H9 (cell line): ENCODE measurements at regions not wholly inside any gene's neighbourhood (a gene's known extent, or its start where the extent isn't known, plus 50 kb on each side); places are given as distances from the start of the nearest gene placed in this dataset.

Source experiments
- DNase-seq: peaks from one replicate; pipeline ENCODE4 v3.0.0-alpha.2; 2017
- H2AFZ ChIP-seq: one replicate; pipeline ENCODE4 v1.6.1; 2013; ENCODE audit warnings: mild to moderate bottlenecking, low read length, control low read depth, moderate library complexity
- H2AK5ac ChIP-seq: 2 replicates; pipeline ENCODE4 v1.6.1; 2013; ENCODE audit warnings: low read length, control low read depth, mixed read lengths; ENCODE audit not compliant: insufficient read length
- H2BK120ac ChIP-seq: one replicate; pipeline ENCODE4 v1.6.1; 2013; ENCODE audit warnings: low read depth, mild to moderate bottlenecking, low read length, control low read depth, inconsistent platforms; ENCODE audit not compliant: poor library complexity, severe bottlenecking
- H2BK12ac ChIP-seq: 2 replicates; pipeline ENCODE4 v1.6.1; 2013; ENCODE audit warnings: low read length, control low read depth, mixed read lengths, low read depth; ENCODE audit not compliant: insufficient read length
- H2BK15ac ChIP-seq: 2 replicates; pipeline ENCODE4 v1.6.1; 2013; ENCODE audit warnings: low read depth, low read length, control low read depth
- H2BK20ac ChIP-seq: one replicate; pipeline ENCODE4 v1.6.1; 2013; ENCODE audit warnings: low read depth, mild to moderate bottlenecking, low read length, control low read depth, inconsistent platforms; ENCODE audit not compliant: poor library complexity, severe bottlenecking
- H2BK5ac ChIP-seq: 2 replicates; pipeline ENCODE4 v1.6.1; 2013; ENCODE audit warnings: low read length, control low read depth, mixed read lengths; ENCODE audit not compliant: insufficient read length
- H3K14ac ChIP-seq: 2 replicates; pipeline ENCODE4 v1.6.1; 2013; ENCODE audit warnings: low read length, control low read depth; ENCODE audit not compliant: insufficient read depth
- H3K18ac ChIP-seq: 2 replicates; pipeline ENCODE4 v1.6.1; 2013; ENCODE audit warnings: low read depth, mild to moderate bottlenecking, mixed read lengths, low read length, control low read depth; ENCODE audit not compliant: insufficient read length
- H3K23ac ChIP-seq: 2 replicates; pipeline ENCODE4 v1.6.1; 2013; ENCODE audit warnings: low read length, control low read depth, mixed read lengths, low read depth; ENCODE audit not compliant: insufficient read length
- H3K23me2 ChIP-seq: 2 replicates; pipeline ENCODE4 v1.6.1; 2013; ENCODE audit warnings: low read depth, mild to moderate bottlenecking, mixed read lengths, low read length, control low read depth; ENCODE audit not compliant: insufficient read length, poor library complexity, severe bottlenecking
- H3K27ac ChIP-seq: 2 replicates; pipeline ENCODE4 v1.5.1; 2013; ENCODE audit warnings: low read length, control low read depth, mixed read lengths, low read depth; ENCODE audit not compliant: insufficient read length
- H3K27me3 ChIP-seq: 2 replicates; pipeline ENCODE4 v1.6.1; 2013; ENCODE audit warnings: low read length, control low read depth, inconsistent platforms; ENCODE audit not compliant: insufficient read depth
- H3K4ac ChIP-seq: 2 replicates; pipeline ENCODE4 v1.6.1; 2013; ENCODE audit warnings: low read depth, mild to moderate bottlenecking, control low read depth, inconsistent platforms, low read length, moderate library complexity
- H3K4me1 ChIP-seq: 2 replicates; pipeline ENCODE4 v1.6.1; 2013; ENCODE audit warnings: low read length, control low read depth, inconsistent platforms; ENCODE audit not compliant: insufficient read depth
- H3K4me2 ChIP-seq: 2 replicates; pipeline ENCODE4 v1.6.1; 2013; ENCODE audit warnings: low read length, control low read depth, mixed read lengths; ENCODE audit not compliant: insufficient read length, insufficient read depth
- H3K56ac ChIP-seq: 2 replicates; pipeline ENCODE4 v1.6.1; 2013; ENCODE audit warnings: low read depth, mild to moderate bottlenecking, mixed read lengths, low read length, control low read depth; ENCODE audit not compliant: insufficient read length
- H3K79me1 ChIP-seq: 2 replicates; pipeline ENCODE4 v1.6.1; 2013; ENCODE audit warnings: low read depth, mild to moderate bottlenecking, moderate library complexity, low read length, control low read depth, inconsistent platforms; ENCODE audit not compliant: insufficient read depth, poor library complexity, severe bottlenecking
- H3K79me2 ChIP-seq: 2 replicates; pipeline ENCODE4 v1.6.1; 2013; ENCODE audit warnings: low read length, control low read depth, inconsistent platforms; ENCODE audit not compliant: insufficient read depth
- H3K9ac ChIP-seq: 2 replicates; pipeline ENCODE4 v1.6.1; 2013; ENCODE audit warnings: low read length, control low read depth, mixed read lengths; ENCODE audit not compliant: insufficient read length; ENCODE audit errors: extremely low read depth
- H3K9me3 ChIP-seq: one replicate; pipeline ENCODE4 v1.6.1; 2013; ENCODE audit warnings: low read depth, low read length, inconsistent platforms; ENCODE audit not compliant: control insufficient read depth
- H3T11ph ChIP-seq: one replicate; pipeline ENCODE4 v1.6.1; 2013; ENCODE audit warnings: mild to moderate bottlenecking, low read length, control low read depth, inconsistent platforms
- H4K20me1 ChIP-seq: one replicate; pipeline ENCODE4 v1.6.1; 2013; ENCODE audit not compliant: control insufficient read depth, insufficient read length, insufficient read depth
- H4K5ac ChIP-seq: 2 replicates; pipeline ENCODE4 v1.6.1; 2013; ENCODE audit warnings: low read depth, mild to moderate bottlenecking, mixed read lengths, low read length, control low read depth; ENCODE audit not compliant: insufficient read length
- H4K8ac ChIP-seq: replicated peaks from 2 replicates; pipeline ENCODE4 v1.6.1; 2013; ENCODE audit warnings: low read length, control low read depth, mixed read lengths, low read depth; ENCODE audit not compliant: insufficient read length
- H4K91ac ChIP-seq: 2 replicates; pipeline ENCODE4 v1.6.1; 2013; ENCODE audit warnings: low read depth, mild to moderate bottlenecking, moderate library complexity, mixed read lengths, low read length, control low read depth; ENCODE audit not compliant: insufficient read length
- H3K27ac Mint-ChIP-seq, 3 experiments: 2 replicates in 2 of 3; 3 replicates in 1 of 3; pipeline ENCODE4 v1.8.0; 2020 to 2021; ENCODE audit warnings: mixed read lengths in 3 of 3, mild to moderate bottlenecking in 1 of 3, moderate library complexity in 1 of 3
- H3K27me3 Mint-ChIP-seq: 2 replicates; pipeline ENCODE4 v1.8.0; 2021; ENCODE audit warnings: low read depth, mild to moderate bottlenecking, moderate library complexity, mixed read lengths
- H3K36me3 Mint-ChIP-seq, 3 experiments: 2 replicates in 2 of 3; 3 replicates in 1 of 3; pipeline ENCODE4 v1.8.0; 2020 to 2021; ENCODE audit warnings: low read depth in 3 of 3, mixed read lengths in 3 of 3; ENCODE audit not compliant: insufficient read depth in 1 of 3
- H3K4me1 Mint-ChIP-seq, 2 experiments: 2 replicates each; pipeline ENCODE4 v1.8.0; 2020; ENCODE audit warnings: mixed read lengths in 2 of 2
- H3K4me3 Mint-ChIP-seq, 2 experiments: 2 replicates in 1 of 2; 3 replicates in 1 of 2; pipeline ENCODE4 v1.8.0; 2020 to 2021; ENCODE audit warnings: mild to moderate bottlenecking in 2 of 2, mixed read lengths in 2 of 2, moderate library complexity in 1 of 2
- H3K9me3 Mint-ChIP-seq, 2 experiments: 2 replicates in 1 of 2; 3 replicates in 1 of 2; pipeline ENCODE4 v1.8.0; 2020; ENCODE audit warnings: mild to moderate bottlenecking in 2 of 2, mixed read lengths in 2 of 2, moderate library complexity in 1 of 2
- WGBS: extraction: QIAGEN DNeasy Blood & Tissue Kit; methylation state at CpG from one replicate; pipeline ENCODE4 v1.1.7; 2013; ENCODE audit warnings: missing lambda C conversion rate, low lambda C conversion rate, mixed read lengths; ENCODE audit not compliant: insufficient read length; ENCODE audit errors: extremely low coverage; 5-methylcytosine and 5-hydroxymethylcytosine counted together
- TF ChIP-seq, protein P1 (sequence below): fragments of 200-600 bp; sonication (generic); conservative IDR thresholded peaks from 3 replicates; pipeline ENCODE4 v1.8.0; 2021; ENCODE audit warnings: antibody characterized with exemption, mild to moderate bottlenecking

DNA sequence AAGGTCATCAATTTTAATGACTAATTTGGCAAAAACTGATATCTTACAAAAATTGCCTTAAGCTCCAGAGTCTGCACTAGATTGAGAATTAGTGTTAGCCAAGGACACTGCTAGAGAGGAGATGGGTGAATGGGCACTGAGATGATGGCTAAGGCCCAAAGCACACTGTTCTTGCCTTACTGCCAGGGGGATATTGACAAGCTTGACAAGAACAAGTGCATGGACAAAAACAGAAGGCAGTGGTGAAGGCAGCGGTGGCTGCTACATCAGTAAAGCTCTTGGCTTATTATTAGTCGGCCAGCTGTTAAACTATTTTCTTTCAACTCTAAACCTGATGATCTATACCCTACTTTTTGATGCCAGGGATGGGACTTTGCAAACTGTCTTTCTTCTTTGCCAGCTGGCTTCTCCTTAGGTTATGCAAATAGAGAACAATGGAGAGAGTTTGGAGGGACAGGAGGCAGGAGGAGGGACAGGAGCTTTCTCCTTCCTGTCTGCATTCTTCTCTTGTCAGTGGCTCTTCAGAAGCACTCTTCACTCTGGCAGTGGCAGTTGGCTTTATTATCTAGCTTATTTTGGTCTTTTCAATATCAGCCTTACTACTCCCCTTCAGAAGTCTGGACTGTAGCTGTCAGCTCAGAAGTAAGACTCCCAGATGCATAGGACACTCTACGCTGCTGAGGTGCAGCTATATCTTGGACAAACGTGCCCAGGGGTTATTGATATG is 853.5 kb upstream of the TMPRSS15 start:
- no peak overlapping the region for H2BK5ac ChIP-seq
- H3T11ph ChIP-seq: no peak overlapping the region
- no peak overlapping the region for H2BK20ac ChIP-seq
- Mint-ChIP-seq H3K4me1 (peaks cover 8 to 10% of the 10 kb centered on the region in 2 experiments), H3K9me3 (no peaks in the 10 kb centered on the region), H3K27me3 (no peaks in the 10 kb centered on the region), H3K27ac (no peak overlapping the region), H3K4me3 (no peak overlapping the region; a peak in 1 of 5 replicates), H3K36me3 (no peaks in the 10 kb centered on the region)
- H3K79me2 ChIP-seq: no peaks in the 10 kb centered on the region
- DNase-seq: no peak
- WGBS: no CpG with 5 or more reads among the region's 4 CpGs
- H2BK120ac ChIP-seq: no peak overlapping the region
- no peak overlapping the region for H2BK15ac ChIP-seq
- no peak overlapping the region for H4K8ac ChIP-seq
- H3K27me3 ChIP-seq: no peaks in the 10 kb centered on the region
- no peak overlapping the region; the same call in 1 of the 2 replicates for H3K14ac ChIP-seq
- no peak overlapping the region for H3K4ac ChIP-seq
- no peak overlapping the region for H4K91ac ChIP-seq
- no peaks in the 10 kb centered on the region for H3K79me1 ChIP-seq
- H2AK5ac ChIP-seq: no peak overlapping the region
- H3K27ac ChIP-seq: no peak overlapping the region
- no peak overlapping the region for H2BK12ac ChIP-seq
- no peaks in the 10 kb centered on the region for H3K9me3 ChIP-seq
- H4K5ac ChIP-seq: no peak overlapping the region
- H3K9ac ChIP-seq: no peak overlapping the region
- H3K4me2 ChIP-seq: no peak overlapping the region
- no peak overlapping the region for H2AFZ ChIP-seq
- H3K56ac ChIP-seq: no peak overlapping the region
- no peak overlapping the region for H3K23ac ChIP-seq
- no peaks in the 10 kb centered on the region for H3K23me2 ChIP-seq
- no peaks in the 10 kb centered on the region for H4K20me1 ChIP-seq
- peaks cover 2% of the 10 kb centered on the region; the same call in 1 of the 2 replicates for H3K4me1 ChIP-seq
- H3K18ac ChIP-seq: no peak overlapping the region
- TF ChIP-seq, protein P1, sequence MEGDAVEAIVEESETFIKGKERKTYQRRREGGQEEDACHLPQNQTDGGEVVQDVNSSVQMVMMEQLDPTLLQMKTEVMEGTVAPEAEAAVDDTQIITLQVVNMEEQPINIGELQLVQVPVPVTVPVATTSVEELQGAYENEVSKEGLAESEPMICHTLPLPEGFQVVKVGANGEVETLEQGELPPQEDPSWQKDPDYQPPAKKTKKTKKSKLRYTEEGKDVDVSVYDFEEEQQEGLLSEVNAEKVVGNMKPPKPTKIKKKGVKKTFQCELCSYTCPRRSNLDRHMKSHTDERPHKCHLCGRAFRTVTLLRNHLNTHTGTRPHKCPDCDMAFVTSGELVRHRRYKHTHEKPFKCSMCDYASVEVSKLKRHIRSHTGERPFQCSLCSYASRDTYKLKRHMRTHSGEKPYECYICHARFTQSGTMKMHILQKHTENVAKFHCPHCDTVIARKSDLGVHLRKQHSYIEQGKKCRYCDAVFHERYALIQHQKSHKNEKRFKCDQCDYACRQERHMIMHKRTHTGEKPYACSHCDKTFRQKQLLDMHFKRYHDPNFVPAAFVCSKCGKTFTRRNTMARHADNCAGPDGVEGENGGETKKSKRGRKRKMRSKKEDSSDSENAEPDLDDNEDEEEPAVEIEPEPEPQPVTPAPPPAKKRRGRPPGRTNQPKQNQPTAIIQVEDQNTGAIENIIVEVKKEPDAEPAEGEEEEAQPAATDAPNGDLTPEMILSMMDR: no peak
